Esophagus (tissue), 2 donors: ENCODE measurements at regions not wholly inside any gene's neighbourhood (a gene's known extent, or its start where the extent isn't known, plus 50 kb on each side); places are given as distances from the start of the nearest gene placed in this dataset.
A peak's percentile ranks its signal among the peaks of the same experiment; 100 is the strongest.

Experiments used
- H3K27ac ChIP-seq, 2 donors: one replicate each; pipeline ENCODE4 v1.5.1; 2013; ENCODE audit warnings: low read depth in 2 of 2, mild to moderate bottlenecking in 2 of 2, inconsistent platforms in 1 of 2, low read length in 1 of 2, moderate library complexity in 1 of 2
- H3K27me3 ChIP-seq, 2 donors: one replicate each; pipeline ENCODE4 v1.6.1; 2013; ENCODE audit warnings: low read length in 2 of 2, control low read depth in 1 of 2, mild to moderate bottlenecking in 1 of 2; ENCODE audit not compliant: insufficient read depth in 2 of 2, control insufficient read depth in 1 of 2
- H3K36me3 ChIP-seq, 2 donors: one replicate each; pipeline ENCODE4 v1.6.1; 2013; ENCODE audit warnings: low read length in 1 of 2; ENCODE audit not compliant: control insufficient read depth in 2 of 2, insufficient read depth in 2 of 2
- H3K4me1 ChIP-seq, 2 donors: one replicate each; pipeline ENCODE4 v1.6.1; 2013; ENCODE audit warnings: low read length in 1 of 2; ENCODE audit not compliant: control insufficient read depth in 2 of 2, insufficient read depth in 2 of 2
- H3K4me3 ChIP-seq, 2 donors: one replicate each; pipeline ENCODE4 v1.5.1; 2013; ENCODE audit warnings: low read length in 2 of 2, mild to moderate bottlenecking in 2 of 2, low read depth in 1 of 2, moderate library complexity in 1 of 2
- H3K9me3 ChIP-seq, 2 donors: one replicate each; pipeline ENCODE4 v1.6.1; 2013; ENCODE audit warnings: mild to moderate bottlenecking in 2 of 2, low read depth in 1 of 2, low read length in 1 of 2, moderate library complexity in 1 of 2; ENCODE audit not compliant: control insufficient read depth in 2 of 2, insufficient read depth in 1 of 2
- WGBS, 2 donors: extraction: QIAGEN DNeasy Blood & Tissue Kit; methylation state at CpG; one replicate each; pipeline ENCODE4 v1.1.7; 2013; 5-methylcytosine and 5-hydroxymethylcytosine counted together
- donor health status: healthy with polysubstance abuse.
- donor health status: Bipolar disorder and iron deficiency.

DNA sequence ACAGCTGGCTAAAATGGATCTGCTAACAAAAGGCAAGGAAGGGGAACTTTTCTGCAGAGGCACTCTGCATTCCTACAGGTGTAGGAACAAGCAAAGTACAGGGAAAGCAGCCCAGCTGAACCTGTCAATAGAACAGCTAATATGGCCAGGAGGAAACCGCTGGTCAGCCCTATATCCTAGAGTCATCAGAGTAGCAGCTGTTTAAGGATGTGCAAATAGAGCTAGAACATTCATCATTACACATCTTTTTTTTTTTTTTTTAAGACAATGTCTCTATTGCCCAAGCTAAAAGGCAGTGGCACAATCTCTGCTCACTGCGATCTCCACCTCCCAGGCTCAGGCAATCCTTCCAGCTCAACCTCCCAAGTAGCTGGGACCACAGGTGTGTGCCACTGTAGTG is 163.0 kb downstream of the BTC start:
- Histone ChIP-seq H3K4me1 (no peaks in the 10 kb centered on the region), H3K27me3 (no peaks in the 10 kb centered on the region), H3K27ac (peak overlapping the region in 1 of 2 donors; percentile 7), H3K36me3 (no peaks in the 10 kb centered on the region), H3K9me3 (no peaks in the 10 kb centered on the region), H3K4me3 (no peak overlapping the region)
- 79 to 82% methylated on average over 2 of the region's 2 CpGs for WGBS, 2 donors

DNA sequence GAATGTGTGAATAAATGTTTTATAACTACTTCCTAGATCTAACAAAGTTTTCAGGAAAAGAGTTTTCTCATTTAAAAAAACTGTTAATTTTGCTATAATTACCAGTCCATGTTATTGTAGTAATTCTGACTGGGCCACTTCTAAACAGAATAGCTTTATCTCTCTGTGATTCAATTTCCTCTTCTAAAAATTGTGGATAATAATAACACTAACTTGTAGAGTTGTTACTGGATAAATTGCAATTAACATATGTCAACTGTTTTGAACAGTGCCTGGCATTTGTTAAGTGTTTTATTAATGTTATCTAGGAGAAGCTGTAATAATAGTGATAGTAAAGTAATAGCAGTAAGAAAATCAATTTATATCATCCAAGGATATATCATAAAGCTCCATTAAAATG is 162.3 kb downstream of the BTC start:
- Histone ChIP-seq H3K9me3 (no peaks in the 10 kb centered on the region), H3K36me3 (no peaks in the 10 kb centered on the region), H3K4me1 (no peaks in the 10 kb centered on the region), H3K4me3 (no peak overlapping the region), H3K27me3 (no peaks in the 10 kb centered on the region), H3K27ac (no peak overlapping the region)

DNA sequence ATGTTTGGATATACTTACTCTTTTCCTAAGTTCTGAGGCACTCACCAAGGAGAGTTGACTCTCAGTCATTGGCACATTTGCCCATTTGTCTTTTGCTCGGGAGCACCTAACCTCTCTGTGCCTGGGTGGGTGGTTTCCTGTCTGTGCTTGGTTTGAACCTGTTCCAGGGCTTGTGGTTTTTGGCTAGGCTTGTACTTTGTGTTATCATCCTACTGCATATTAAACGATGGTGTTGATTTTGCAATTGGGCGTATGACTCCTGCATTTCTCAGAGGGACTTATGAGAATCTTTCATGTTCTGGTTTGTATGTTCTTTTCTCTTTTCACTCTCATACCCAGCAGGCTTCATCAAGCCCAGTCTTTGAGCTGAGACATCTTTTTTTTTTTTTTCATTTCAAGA is 161.7 kb downstream of the BTC start:
- 13 to 14% methylated on average over 3 of the region's 3 CpGs for WGBS, 2 donors
- no peak overlapping the region for H3K27ac ChIP-seq
- H3K36me3 ChIP-seq: no peaks in the 10 kb centered on the region
- no peak overlapping the region for H3K4me3 ChIP-seq
- H3K4me1 ChIP-seq: no peaks in the 10 kb centered on the region
- H3K27me3 ChIP-seq: no peaks in the 10 kb centered on the region
- H3K9me3 ChIP-seq: no peaks in the 10 kb centered on the region

DNA sequence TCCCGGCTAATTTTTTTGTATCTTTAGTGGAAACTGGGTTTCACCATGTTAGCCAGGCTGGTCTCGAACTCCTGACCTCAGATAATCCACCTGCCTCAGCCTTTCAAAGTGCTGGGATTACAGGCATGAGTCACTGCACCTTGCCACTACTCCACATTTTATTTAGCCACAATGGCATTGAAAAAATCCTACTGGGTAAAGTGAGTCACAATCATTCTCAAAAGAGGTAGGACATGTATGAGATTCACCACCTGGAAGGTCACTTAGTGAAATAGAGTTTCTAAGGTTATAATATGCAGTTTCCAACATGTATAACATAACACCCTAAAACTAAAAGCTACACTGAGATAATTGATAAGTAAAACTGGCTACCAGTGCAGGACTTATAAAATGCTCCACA is 159.2 kb downstream of the BTC start:
- Histone ChIP-seq H3K36me3 (no peaks in the 10 kb centered on the region), H3K27ac (peak overlapping the region in 1 of 2 donors; percentile 76), H3K9me3 (no peaks in the 10 kb centered on the region), H3K4me1 (peaks cover 0 to 3% of the 10 kb centered on the region in 2 donors), H3K27me3 (no peaks in the 10 kb centered on the region), H3K4me3 (no peak overlapping the region)
- WGBS, 2 donors: 61 to 71% methylated on average over 2 of the region's 2 CpGs

DNA sequence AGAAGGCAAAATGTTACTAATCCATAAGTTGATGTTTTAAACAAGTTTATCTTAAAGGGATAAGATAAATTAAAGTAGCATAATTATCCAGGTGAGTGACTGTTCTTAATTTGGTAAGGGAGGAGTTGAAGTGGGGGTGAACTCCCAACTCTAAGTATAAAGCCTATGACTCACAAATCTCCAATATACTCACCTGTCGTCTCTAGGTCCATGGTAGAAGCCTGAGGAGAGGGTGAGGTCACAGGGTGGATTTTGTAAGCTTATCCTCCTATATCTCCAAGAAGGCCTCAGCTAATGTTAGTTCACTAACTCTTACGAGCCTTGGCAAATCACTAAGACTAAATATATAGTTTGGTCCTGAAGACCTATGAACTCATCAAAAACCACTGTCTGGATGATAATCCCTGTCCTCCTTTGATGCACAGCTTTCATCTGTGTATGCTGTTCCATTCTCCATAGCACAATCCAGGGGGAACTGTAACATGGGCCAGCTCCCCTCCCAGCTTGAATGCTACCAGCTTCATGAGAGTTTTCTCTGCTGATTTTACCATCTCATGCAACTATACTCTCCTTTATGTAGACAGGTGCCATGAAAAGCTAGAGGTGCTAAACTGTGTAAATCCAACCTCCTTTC is 158.7 kb downstream of the BTC start:
- Histone ChIP-seq H3K27ac (peak overlapping the region in 1 of 2 donors; percentile 60), H3K9me3 (no peaks in the 10 kb centered on the region), H3K36me3 (no peaks in the 10 kb centered on the region), H3K27me3 (no peaks in the 10 kb centered on the region), H3K4me3 (no peak overlapping the region), H3K4me1 (peaks cover 0 to 3% of the 10 kb centered on the region in 2 donors)
- 48 to 61% methylated on average over 2 of the region's 2 CpGs for WGBS, 2 donors

DNA sequence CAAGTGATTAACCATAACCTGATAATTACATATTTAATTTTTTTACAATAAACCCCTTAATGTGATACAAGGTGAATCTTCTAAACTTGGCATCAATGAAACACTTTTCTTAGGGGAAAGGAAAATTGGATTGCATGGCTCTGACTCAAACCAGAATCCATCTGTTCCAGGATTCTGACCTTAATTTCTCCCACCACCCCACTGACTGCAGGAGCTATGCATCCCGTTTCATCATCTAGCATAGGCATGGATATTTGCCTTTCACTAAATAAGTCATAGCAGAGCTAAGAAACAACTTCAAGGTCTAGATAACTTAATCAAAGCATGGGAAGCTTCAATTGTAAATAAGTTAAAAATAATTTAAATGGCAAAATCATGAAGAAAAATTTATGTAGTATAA is 156.3 kb downstream of the BTC start:
- Histone ChIP-seq H3K4me3 (no peak overlapping the region), H3K4me1 (peaks cover 0 to 3% of the 10 kb centered on the region in 2 donors), H3K9me3 (no peaks in the 10 kb centered on the region), H3K27ac (no peak overlapping the region), H3K27me3 (no peaks in the 10 kb centered on the region), H3K36me3 (no peaks in the 10 kb centered on the region)
- WGBS, 2 donors: 81 to 90% methylated on average over 1 of the region's 1 CpG

DNA sequence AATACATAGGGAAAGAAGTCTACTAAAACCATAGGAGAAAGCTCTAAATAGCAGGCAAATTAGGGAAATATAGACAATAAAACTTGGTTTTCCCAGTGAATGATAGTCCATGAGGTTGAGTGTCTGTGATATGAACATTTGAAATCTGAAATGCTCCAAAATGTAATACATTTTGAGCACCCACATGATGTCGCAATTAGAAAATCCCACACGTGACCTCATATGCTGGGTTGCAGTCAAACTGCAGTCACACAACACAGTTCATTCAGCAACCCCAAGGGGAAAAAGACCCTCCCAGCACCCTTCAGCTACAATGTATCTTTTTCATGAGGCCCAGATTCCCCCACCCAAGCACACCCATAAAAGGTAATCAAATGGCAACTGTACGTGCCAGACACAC is 155.6 kb downstream of the BTC start:
- no peaks in the 10 kb centered on the region for H3K36me3 ChIP-seq
- no peaks in the 10 kb centered on the region for H3K9me3 ChIP-seq
- H3K27ac ChIP-seq: no peak overlapping the region
- no peaks in the 10 kb centered on the region for H3K27me3 ChIP-seq
- no peak overlapping the region for H3K4me3 ChIP-seq
- WGBS, 2 donors: 65 to 73% methylated on average over 3 of the region's 3 CpGs
- H3K4me1 ChIP-seq: peaks cover 0 to 3% of the 10 kb centered on the region in 2 donors

DNA sequence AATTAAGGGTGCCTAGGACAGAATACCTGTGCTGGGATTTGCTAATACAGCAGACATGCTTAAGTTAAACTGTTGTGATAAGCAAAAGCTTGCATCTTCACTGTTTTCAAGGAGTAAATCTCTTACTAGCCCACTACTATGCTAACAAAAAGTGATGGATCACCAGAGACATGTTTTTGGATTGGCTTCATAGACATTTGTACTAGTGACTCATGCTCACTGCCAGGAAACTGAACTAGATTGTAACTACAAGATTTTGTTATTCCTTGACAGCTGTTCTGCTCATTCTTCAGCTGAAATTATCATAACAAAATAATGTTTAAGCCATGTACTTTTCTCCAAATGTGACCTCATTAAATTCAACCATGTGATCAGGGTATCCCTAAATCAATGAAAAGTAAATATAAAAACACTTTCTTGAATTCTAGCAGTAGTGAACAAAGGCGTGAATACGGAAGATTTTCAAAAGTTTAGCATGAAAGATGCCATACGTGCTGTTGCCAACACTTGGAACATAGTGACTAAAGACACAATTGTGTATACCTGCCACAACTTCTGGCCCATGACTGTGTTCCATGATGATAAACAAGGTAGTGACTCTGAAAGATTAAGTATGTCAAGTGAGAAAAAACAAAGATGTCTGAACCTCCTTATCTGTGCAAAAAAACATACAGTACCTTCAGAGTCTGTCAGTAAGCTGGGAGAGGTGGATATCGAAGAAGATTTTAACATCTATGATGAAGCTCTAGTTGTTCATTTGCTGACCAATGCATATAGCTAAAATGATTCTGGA is 154.0 kb downstream of the BTC start:
- 41 to 55% methylated on average over 4 of the region's 4 CpGs for WGBS, 2 donors
- Histone ChIP-seq H3K9me3 (no peaks in the 10 kb centered on the region), H3K4me3 (no peak overlapping the region), H3K4me1 (peaks cover 0 to 3% of the 10 kb centered on the region in 2 donors), H3K27ac (no peak overlapping the region), H3K27me3 (no peaks in the 10 kb centered on the region), H3K36me3 (no peaks in the 10 kb centered on the region)

DNA sequence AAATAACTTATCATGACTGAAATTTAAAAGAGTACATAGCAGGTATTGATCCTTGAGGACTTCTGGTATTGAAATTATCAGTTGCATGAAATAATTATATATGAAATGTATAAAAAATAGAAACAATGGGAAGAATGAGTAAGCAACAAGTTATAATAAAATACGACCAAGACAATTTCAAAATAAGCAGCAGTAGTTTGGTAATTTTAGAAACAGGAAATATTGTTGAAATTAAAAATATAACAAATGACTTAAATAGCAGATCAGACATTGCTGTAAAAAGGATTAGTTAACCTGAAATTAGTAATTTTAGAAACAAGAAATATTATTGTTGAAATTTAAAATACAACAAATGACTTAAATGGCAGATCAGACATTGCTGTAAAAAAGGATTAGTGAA is 152.3 kb downstream of the BTC start:
- Histone ChIP-seq H3K27ac (no peak overlapping the region), H3K9me3 (no peaks in the 10 kb centered on the region), H3K4me1 (peaks cover 0 to 3% of the 10 kb centered on the region in 2 donors), H3K27me3 (no peaks in the 10 kb centered on the region), H3K4me3 (no peak overlapping the region), H3K36me3 (no peaks in the 10 kb centered on the region)
- 55 to 66% methylated on average over 1 of the region's 1 CpG for WGBS, 2 donors

DNA sequence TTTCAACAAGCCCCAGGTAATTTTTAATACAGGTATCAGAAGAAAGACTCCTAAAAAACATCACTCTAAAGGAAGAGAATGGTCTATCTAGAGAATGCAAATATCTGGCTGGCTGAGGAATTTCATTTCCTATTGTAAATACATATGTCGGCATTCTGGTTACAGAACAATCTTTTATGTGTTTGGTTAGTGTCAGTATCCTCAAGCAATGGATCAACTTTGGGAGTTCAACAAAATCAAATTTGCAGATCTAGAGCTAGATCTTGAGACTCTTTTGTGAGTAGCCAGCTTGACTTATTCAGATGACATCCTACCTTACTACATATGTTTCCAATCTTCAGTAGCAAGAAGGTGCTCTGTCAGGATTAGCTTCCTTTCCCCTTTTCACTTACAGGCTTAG is 145.1 kb downstream of the BTC start:
- WGBS, 2 donors: 75 to 92% methylated on average over 1 of the region's 1 CpG
- H3K27ac ChIP-seq: no peak overlapping the region
- no peaks in the 10 kb centered on the region for H3K36me3 ChIP-seq
- no peak overlapping the region for H3K4me3 ChIP-seq
- no peaks in the 10 kb centered on the region for H3K4me1 ChIP-seq
- no peaks in the 10 kb centered on the region for H3K9me3 ChIP-seq
- H3K27me3 ChIP-seq: no peaks in the 10 kb centered on the region
